MM.1S (cell line): ENCODE measurements at regions not wholly inside any gene's neighbourhood (a gene's known extent, or its start where the extent isn't known, plus 50 kb on each side); places are given as distances from the start of the nearest gene placed in this dataset.

Experiments used
- CTCF ChIP-seq: fragments of 300-600 bp; sonication (generic); IDR thresholded peaks from 2 replicates; pipeline ENCODE4 v1.5.1; 2016; ENCODE audit warnings: antibody characterized with exemption, low read length, mixed read lengths
- EZH2 ChIP-seq: fragments of 300-600 bp; sonication (generic); optimal IDR thresholded peaks from 2 replicates; pipeline ENCODE3; 2017; ENCODE audit warnings: low read depth, mild to moderate bottlenecking, antibody characterized with exemption, low read length, mixed read lengths
- EZH2phosphoT487 ChIP-seq: fragments of 300-600 bp; sonication (generic); IDR thresholded peaks from 2 replicates; pipeline ENCODE4 v1.6.1; 2018; ENCODE audit warnings: antibody characterized with exemption, low read length

- TF ChIP-seq CTCF, result no peak
- no peak for TF ChIP-seq EZH2phosphoT487
- no peak for TF ChIP-seq EZH2
Observed at GRCh38 chr9:71363286-71363961, 242.0 kb upstream of the TRPM3 start.
